DOHH2 (cell line): ENCODE measurements at regions not wholly inside any gene's neighbourhood (a gene's known extent, or its start where the extent isn't known, plus 50 kb on each side); places are given as distances from the start of the nearest gene placed in this dataset.

ENCODE experiments used
- CTCF ChIP-seq: fragments of 200-600 bp; sonication (generic); IDR thresholded peaks from one replicate; pipeline ENCODE4 v1.5.1; 2014; ENCODE audit warnings: antibody characterized with exemption, mild to moderate bottlenecking, low read depth, low read length; ENCODE audit not compliant: poor library complexity, severe bottlenecking
- EZH2phosphoT487 ChIP-seq: fragments of 200-600 bp; sonication (generic); IDR thresholded peaks from 2 replicates; pipeline ENCODE4 v1.6.1; 2017; ENCODE audit warnings: borderline replicate concordance, mild to moderate bottlenecking, antibody characterized with exemption, low read length, moderate library complexity, mixed read lengths

DNA sequence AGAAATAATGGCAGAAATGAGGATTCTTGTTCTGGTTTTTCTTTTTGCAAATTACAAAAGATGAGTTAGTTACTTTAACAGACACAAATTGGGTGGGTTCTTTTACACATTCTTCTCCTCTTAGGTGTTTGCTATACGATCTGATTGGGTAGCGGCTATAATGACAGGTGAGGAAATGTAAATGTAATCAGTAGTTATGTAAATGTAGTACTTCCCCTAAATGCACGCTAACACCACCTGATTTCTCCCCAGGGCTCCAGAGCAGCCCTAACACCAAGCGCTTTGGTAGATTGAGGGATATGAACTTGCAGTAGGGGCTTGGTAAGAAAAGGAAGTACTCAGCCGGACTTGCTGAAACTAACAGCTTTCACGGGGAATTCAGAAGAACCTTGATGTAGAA lies 499.4 kb upstream of the NOX3 start:
- no peak for TF ChIP-seq CTCF
- TF ChIP-seq EZH2phosphoT487 = no peak
